Neural progenitor cell (in vitro differentiated cells): ENCODE measurements at regions not wholly inside any gene's neighbourhood (a gene's known extent, or its start where the extent isn't known, plus 50 kb on each side); places are given as distances from the start of the nearest gene placed in this dataset.

Source experiments
- EZH2 ChIP-seq: fragments of 200-600 bp; sonication (generic); IDR thresholded peaks from 2 replicates; pipeline ENCODE4 v1.6.1; 2017; ENCODE audit warnings: antibody characterized with exemption, mild to moderate bottlenecking, moderate library complexity
- TF ChIP-seq, protein P1 (sequence below): fragments of 200-600 bp; sonication (generic); IDR thresholded peaks from 2 replicates; pipeline ENCODE4 v1.5.1; 2017; ENCODE audit warnings: antibody characterized with exemption, mild to moderate bottlenecking

DNA sequence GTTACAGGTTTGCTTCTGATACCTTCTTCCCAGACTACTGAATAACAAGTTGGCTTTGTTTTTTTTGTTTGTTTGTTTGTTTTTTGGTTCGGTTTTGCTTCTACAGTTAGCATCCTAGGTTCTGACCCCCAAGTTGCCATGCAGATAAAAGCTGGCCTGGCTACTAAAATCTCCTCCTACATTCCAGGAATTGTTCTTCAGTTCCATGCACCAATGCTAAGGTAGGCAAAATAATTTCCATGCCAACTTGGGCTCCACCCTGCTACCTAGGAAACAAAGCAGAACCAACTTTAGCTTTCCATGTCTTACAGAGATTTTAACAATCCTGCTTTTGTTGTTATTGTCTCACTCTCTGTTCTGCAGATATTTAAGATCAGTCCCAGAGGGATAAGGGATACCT, 495.5 kb upstream of the SOX9 start:
- no peak for TF ChIP-seq EZH2
- TF ChIP-seq, protein P1, sequence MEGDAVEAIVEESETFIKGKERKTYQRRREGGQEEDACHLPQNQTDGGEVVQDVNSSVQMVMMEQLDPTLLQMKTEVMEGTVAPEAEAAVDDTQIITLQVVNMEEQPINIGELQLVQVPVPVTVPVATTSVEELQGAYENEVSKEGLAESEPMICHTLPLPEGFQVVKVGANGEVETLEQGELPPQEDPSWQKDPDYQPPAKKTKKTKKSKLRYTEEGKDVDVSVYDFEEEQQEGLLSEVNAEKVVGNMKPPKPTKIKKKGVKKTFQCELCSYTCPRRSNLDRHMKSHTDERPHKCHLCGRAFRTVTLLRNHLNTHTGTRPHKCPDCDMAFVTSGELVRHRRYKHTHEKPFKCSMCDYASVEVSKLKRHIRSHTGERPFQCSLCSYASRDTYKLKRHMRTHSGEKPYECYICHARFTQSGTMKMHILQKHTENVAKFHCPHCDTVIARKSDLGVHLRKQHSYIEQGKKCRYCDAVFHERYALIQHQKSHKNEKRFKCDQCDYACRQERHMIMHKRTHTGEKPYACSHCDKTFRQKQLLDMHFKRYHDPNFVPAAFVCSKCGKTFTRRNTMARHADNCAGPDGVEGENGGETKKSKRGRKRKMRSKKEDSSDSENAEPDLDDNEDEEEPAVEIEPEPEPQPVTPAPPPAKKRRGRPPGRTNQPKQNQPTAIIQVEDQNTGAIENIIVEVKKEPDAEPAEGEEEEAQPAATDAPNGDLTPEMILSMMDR, result no peak
